Endothelial cell of umbilical vein (primary cell): ENCODE measurements at regions not wholly inside any gene's neighbourhood (a gene's known extent, or its start where the extent isn't known, plus 50 kb on each side); places are given as distances from the start of the nearest gene placed in this dataset.

ENCODE experiments used
- BruUV-seq: library from RNA; stranded (reverse); fragments of 400-500 nt; replicated peaks from 2 replicates; lab custom pipeline; 2021; lab: Mats Ljungman, UMichigan
- CTCF ChIA-PET: fragments of 300-600, 350-600 bp; sonication (Branson Sonifier 250); formaldehyde crosslinking; loops from one replicate; lab custom pipeline; 2021; ENCODE audit warnings: antibody characterized with exemption, inconsistent platforms; lab: Charles Lee
- POLR2A ChIA-PET: fragments of 300-600, 350-600 bp; sonication (Branson Sonifier 250); formaldehyde crosslinking; loops from one replicate; lab custom pipeline; 2021; ENCODE audit warnings: antibody characterized with exemption, inconsistent platforms; lab: Charles Lee
- DNase-seq: peaks from one replicate; pipeline ENCODE4 v3.0.0-alpha.2; 2011; ENCODE audit warnings: low read depth, low spot score
- FAIRE-seq: peaks from 2 replicates; lab custom pipeline; 2011; peaks lifted over from hg19 to GRCh38; lab: Jason Lieb, UNC
- H2AFZ ChIP-seq: 2 replicates; pipeline ENCODE4 v1.6.0; 2012; ENCODE audit warnings: low read depth, low read length, control low read depth, inconsistent platforms
- H3K27ac ChIP-seq: 2 replicates; pipeline ENCODE4 v1.5.1; 2011; ENCODE audit warnings: low read depth, mild to moderate bottlenecking, control low read depth, low read length, moderate library complexity; ENCODE audit not compliant: insufficient read depth
- H3K27me3 ChIP-seq, 2 experiments: 2 replicates each; pipeline versions ENCODE4 v1.6.0 to v1.6.1; 2011; ENCODE audit warnings: low read length in 2 of 2, mixed read lengths in 1 of 2; ENCODE audit not compliant: control insufficient read depth in 2 of 2, insufficient read depth in 2 of 2
- H3K36me3 ChIP-seq, 2 experiments: 2 replicates in 1 of 2; 3 replicates in 1 of 2; pipeline ENCODE4 v1.5.1; 2011; ENCODE audit warnings: low read length in 2 of 2, mild to moderate bottlenecking in 1 of 2, moderate library complexity in 1 of 2; ENCODE audit not compliant: control insufficient read depth in 2 of 2, insufficient read depth in 2 of 2; ENCODE audit errors: extremely low read depth in 1 of 2
- H3K4me1 ChIP-seq: 3 replicates; pipeline ENCODE4 v1.5.1; 2011; ENCODE audit warnings: mild to moderate bottlenecking, low read length; ENCODE audit not compliant: control insufficient read depth, insufficient read depth; ENCODE audit errors: extremely low read depth
- H3K4me2 ChIP-seq: 2 replicates; pipeline ENCODE4 v1.6.1; 2011; ENCODE audit warnings: low read length, control low read depth, mixed read lengths; ENCODE audit not compliant: insufficient read depth
- H3K4me3 ChIP-seq, 3 experiments: fragments of 200-600 bp in 1 of 3; sonication (generic), shearing (Covaris generic) in 1 of 3; replicated peaks in 1 of 3; 2 replicates each; pipeline ENCODE4 v1.5.1; 2011 to 2016; ENCODE audit warnings: control low read depth in 3 of 3, low read length in 3 of 3, mild to moderate bottlenecking in 2 of 3, inconsistent platforms in 1 of 3, low read depth in 1 of 3, moderate library complexity in 1 of 3; ENCODE audit not compliant: insufficient read depth in 1 of 3
- H3K79me2 ChIP-seq: 2 replicates; pipeline ENCODE4 v1.6.0; 2012; ENCODE audit warnings: low read length, inconsistent platforms; ENCODE audit not compliant: control insufficient read depth, insufficient read depth
- H3K9ac ChIP-seq: replicated peaks from 2 replicates; pipeline ENCODE3; 2011; ENCODE audit warnings: low read length, control low read depth; ENCODE audit not compliant: insufficient read depth; ENCODE audit errors: extremely low read depth
- H3K9me1 ChIP-seq: replicated peaks from 3 replicates; pipeline ENCODE4 v1.6.0; 2011; ENCODE audit warnings: mild to moderate bottlenecking, low read length; ENCODE audit not compliant: control insufficient read depth, insufficient read depth; ENCODE audit errors: extremely low read depth
- H3K9me3 ChIP-seq: replicated peaks from 2 replicates; pipeline ENCODE4 v1.5.1; 2012; ENCODE audit warnings: low read length, inconsistent platforms; ENCODE audit not compliant: control insufficient read depth, insufficient read depth
- H4K20me1 ChIP-seq: replicated peaks from 2 replicates; pipeline ENCODE3; 2011; ENCODE audit warnings: mild to moderate bottlenecking, low read length; ENCODE audit not compliant: control insufficient read depth, insufficient read depth; ENCODE audit errors: extremely low read depth
- EZH2 ChIP-seq: IDR thresholded peaks from 2 replicates; pipeline ENCODE4 v1.6.1; 2012; ENCODE audit warnings: borderline replicate concordance, low read depth, mild to moderate bottlenecking, moderate library complexity, low read length, inconsistent platforms; ENCODE audit not compliant: severe bottlenecking
- FOS ChIP-seq: IDR thresholded peaks from 2 replicates; pipeline ENCODE4 v1.6.1; 2011; ENCODE audit warnings: mild to moderate bottlenecking, low read length, moderate library complexity, borderline replicate concordance; ENCODE audit not compliant: insufficient read depth
- GATA2 ChIP-seq: IDR thresholded peaks from 2 replicates; pipeline ENCODE4 v1.7.0; 2011; ENCODE audit warnings: low read depth, mild to moderate bottlenecking, moderate library complexity, mixed read lengths, low read length; ENCODE audit not compliant: insufficient read length, insufficient read depth
- JUN ChIP-seq: IDR thresholded peaks from 2 replicates; pipeline ENCODE4 v1.6.1; 2011; ENCODE audit warnings: borderline replicate concordance, low read depth; ENCODE audit not compliant: insufficient read length, insufficient read depth
- MAX ChIP-seq: IDR thresholded peaks from 2 replicates; pipeline ENCODE4 v1.6.1; 2011; ENCODE audit not compliant: insufficient read depth, insufficient read length
- MYC ChIP-seq: IDR thresholded peaks from one replicate; pipeline ENCODE4 v1.6.1; 2011; ENCODE audit warnings: mild to moderate bottlenecking, low read depth, low read length
- POLR2A ChIP-seq: IDR thresholded peaks from 2 replicates; pipeline ENCODE4 v1.6.1; 2012; ENCODE audit warnings: low read depth, mild to moderate bottlenecking, control low read depth, low read length
- POLR2AphosphoS5 ChIP-seq: IDR thresholded peaks from 2 replicates; pipeline ENCODE4 v1.6.1; 2012; ENCODE audit warnings: low read depth, mild to moderate bottlenecking, control low read depth, low read length, moderate library complexity; ENCODE audit not compliant: insufficient read depth
- dilution Hi-C: fragments of 300-500 bp; cut with MboI; formaldehyde crosslinking; loops from one replicate; pipeline ENCODE4 v1.15.0; 2019; ENCODE audit warnings: low sequenced_read_pairs; ENCODE audit not compliant: extremely low pct_ligation_motif_present
- intact Hi-C: fragments of 100-400 bp; cut with micrococcal nuclease; formaldehyde crosslinking; loops from one replicate; pipeline ENCODE4 v1.10.0; 2022

GRCh38 chr1:221865808-221866207 is 123.9 kb upstream of the DUSP10 start:
- H3K36me3 ChIP-seq: no peaks in the 10 kb centered on the region
- no peak overlapping the region for H3K4me3 ChIP-seq
- BruUV-seq: no TSS peak
- intact Hi-C loops: loop anchor here (5.0 kb wide), 1 partner anchor 424 kb away; no protein-coding TSS in a partner anchor
- H4K20me1 ChIP-seq: no peaks in the 10 kb centered on the region
- ChIA-PET POLR2A (no interaction called here), CTCF (interaction anchor here (1.3 to 2.0 kb wide), 2 partner anchors 12 to 21 kb away, joined by 3 to 9 read pairs; no protein-coding TSS in a partner anchor)
- no peak overlapping the region for H3K27ac ChIP-seq
- no peak for TF ChIP-seq POLR2AphosphoS5
- H3K27me3 ChIP-seq: peaks cover 0 to 2% of the 10 kb centered on the region in 2 experiments
- no peaks in the 10 kb centered on the region for H3K79me2 ChIP-seq
- FAIRE-seq: no peak
- H3K4me2 ChIP-seq: no peak overlapping the region
- no peak overlapping the region for H2AFZ ChIP-seq
- no peak for DNase-seq
- H3K9ac ChIP-seq: no peak overlapping the region
- no peaks in the 10 kb centered on the region for H3K9me3 ChIP-seq
- no peaks in the 10 kb centered on the region for H3K9me1 ChIP-seq
- dilution Hi-C loops: no loop called here
- H3K4me1 ChIP-seq: peaks cover 13% of the 10 kb centered on the region

- no TSS peak for BruUV-seq
- no peak overlapping the region for H2AFZ ChIP-seq
- CTCF ChIA-PET: interaction anchor here (1.0 kb wide), 1 partner anchor 34 kb away, joined by 3 read pairs; no protein-coding TSS in a partner anchor
- no peaks in the 10 kb centered on the region for H4K20me1 ChIP-seq
- peaks cover 5% of the 10 kb centered on the region for H3K4me1 ChIP-seq
- POLR2A ChIA-PET: interaction anchor here (0.6 kb wide), 1 partner anchor 36 kb away, joined by 3 read pairs; no protein-coding TSS in a partner anchor
- H3K9me3 ChIP-seq: no peaks in the 10 kb centered on the region
- no peaks in the 10 kb centered on the region for H3K9me1 ChIP-seq
- no peak overlapping the region for H3K27ac ChIP-seq
- FAIRE-seq: no peak
- TF ChIP-seq MYC (no peak), GATA2 (no peak), FOS (no peak), MAX (no peak), POLR2A (no peak), JUN (no peak), EZH2 (no peak)
- H3K79me2 ChIP-seq: no peaks in the 10 kb centered on the region
- DNase-seq: no peak
- H3K27me3 ChIP-seq: peaks cover 0 to 2% of the 10 kb centered on the region in 2 experiments
- H3K4me2 ChIP-seq: no peak overlapping the region
- intact Hi-C loops: no loop called here
- no peak overlapping the region for H3K9ac ChIP-seq
- H3K36me3 ChIP-seq: no peaks in the 10 kb centered on the region
- H3K4me3 ChIP-seq: no peak overlapping the region
- dilution Hi-C loops: no loop called here
Observed at GRCh38 chr1:221863635-221864034, 121.7 kb upstream of the DUSP10 start.
